Endothelial cell of umbilical vein (primary cell): ENCODE measurements at regions not wholly inside any gene's neighbourhood (a gene's known extent, or its start where the extent isn't known, plus 50 kb on each side); places are given as distances from the start of the nearest gene placed in this dataset.
"Not testable (repeated sequence)": the region's sequence is repeated elsewhere in the genome, so short reads cannot be mapped to it uniquely, and the experiment has no call there.

Experiments used
- BruUV-seq: library from RNA; stranded (reverse); fragments of 400-500 nt; replicated peaks from 2 replicates; lab custom pipeline; 2021; lab: Mats Ljungman, UMichigan
- CTCF ChIA-PET: fragments of 300-600, 350-600 bp; sonication (Branson Sonifier 250); formaldehyde crosslinking; loops from one replicate; lab custom pipeline; 2021; ENCODE audit warnings: antibody characterized with exemption, inconsistent platforms; lab: Charles Lee
- POLR2A ChIA-PET: fragments of 300-600, 350-600 bp; sonication (Branson Sonifier 250); formaldehyde crosslinking; loops from one replicate; lab custom pipeline; 2021; ENCODE audit warnings: antibody characterized with exemption, inconsistent platforms; lab: Charles Lee
- DNase-seq: peaks from one replicate; pipeline ENCODE4 v3.0.0-alpha.2; 2011; ENCODE audit warnings: low read depth, low spot score
- FAIRE-seq: peaks from 2 replicates; lab custom pipeline; 2011; peaks lifted over from hg19 to GRCh38; lab: Jason Lieb, UNC
- H2AFZ ChIP-seq: 2 replicates; pipeline ENCODE4 v1.6.0; 2012; ENCODE audit warnings: low read depth, low read length, control low read depth, inconsistent platforms
- H3K27ac ChIP-seq: 2 replicates; pipeline ENCODE4 v1.5.1; 2011; ENCODE audit warnings: low read depth, mild to moderate bottlenecking, control low read depth, low read length, moderate library complexity; ENCODE audit not compliant: insufficient read depth
- H3K27me3 ChIP-seq, 2 experiments: 2 replicates each; pipeline versions ENCODE4 v1.6.0 to v1.6.1; 2011; ENCODE audit warnings: low read length in 2 of 2, mixed read lengths in 1 of 2; ENCODE audit not compliant: control insufficient read depth in 2 of 2, insufficient read depth in 2 of 2
- H3K36me3 ChIP-seq, 2 experiments: 2 replicates in 1 of 2; 3 replicates in 1 of 2; pipeline ENCODE4 v1.5.1; 2011; ENCODE audit warnings: low read length in 2 of 2, mild to moderate bottlenecking in 1 of 2, moderate library complexity in 1 of 2; ENCODE audit not compliant: control insufficient read depth in 2 of 2, insufficient read depth in 2 of 2; ENCODE audit errors: extremely low read depth in 1 of 2
- H3K4me1 ChIP-seq: 3 replicates; pipeline ENCODE4 v1.5.1; 2011; ENCODE audit warnings: mild to moderate bottlenecking, low read length; ENCODE audit not compliant: control insufficient read depth, insufficient read depth; ENCODE audit errors: extremely low read depth
- H3K4me2 ChIP-seq: 2 replicates; pipeline ENCODE4 v1.6.1; 2011; ENCODE audit warnings: low read length, control low read depth, mixed read lengths; ENCODE audit not compliant: insufficient read depth
- H3K4me3 ChIP-seq, 3 experiments: fragments of 200-600 bp in 1 of 3; sonication (generic), shearing (Covaris generic) in 1 of 3; replicated peaks in 1 of 3; 2 replicates each; pipeline ENCODE4 v1.5.1; 2011 to 2016; ENCODE audit warnings: control low read depth in 3 of 3, low read length in 3 of 3, mild to moderate bottlenecking in 2 of 3, inconsistent platforms in 1 of 3, low read depth in 1 of 3, moderate library complexity in 1 of 3; ENCODE audit not compliant: insufficient read depth in 1 of 3
- H3K79me2 ChIP-seq: 2 replicates; pipeline ENCODE4 v1.6.0; 2012; ENCODE audit warnings: low read length, inconsistent platforms; ENCODE audit not compliant: control insufficient read depth, insufficient read depth
- H3K9ac ChIP-seq: replicated peaks from 2 replicates; pipeline ENCODE3; 2011; ENCODE audit warnings: low read length, control low read depth; ENCODE audit not compliant: insufficient read depth; ENCODE audit errors: extremely low read depth
- H3K9me1 ChIP-seq: replicated peaks from 3 replicates; pipeline ENCODE4 v1.6.0; 2011; ENCODE audit warnings: mild to moderate bottlenecking, low read length; ENCODE audit not compliant: control insufficient read depth, insufficient read depth; ENCODE audit errors: extremely low read depth
- H3K9me3 ChIP-seq: replicated peaks from 2 replicates; pipeline ENCODE4 v1.5.1; 2012; ENCODE audit warnings: low read length, inconsistent platforms; ENCODE audit not compliant: control insufficient read depth, insufficient read depth
- H4K20me1 ChIP-seq: replicated peaks from 2 replicates; pipeline ENCODE3; 2011; ENCODE audit warnings: mild to moderate bottlenecking, low read length; ENCODE audit not compliant: control insufficient read depth, insufficient read depth; ENCODE audit errors: extremely low read depth
- GATA2 ChIP-seq: IDR thresholded peaks from 2 replicates; pipeline ENCODE4 v1.7.0; 2011; ENCODE audit warnings: low read depth, mild to moderate bottlenecking, moderate library complexity, mixed read lengths, low read length; ENCODE audit not compliant: insufficient read length, insufficient read depth
- dilution Hi-C: fragments of 300-500 bp; cut with MboI; formaldehyde crosslinking; loops from one replicate; pipeline ENCODE4 v1.15.0; 2019; ENCODE audit warnings: low sequenced_read_pairs; ENCODE audit not compliant: extremely low pct_ligation_motif_present
- intact Hi-C: fragments of 100-400 bp; cut with micrococcal nuclease; formaldehyde crosslinking; loops from one replicate; pipeline ENCODE4 v1.10.0; 2022

- Histone ChIP-seq H3K4me3 (no peak overlapping the region), H3K9ac (no peak overlapping the region), H3K4me2 (no peak overlapping the region), H3K36me3 (no peaks in the 10 kb centered on the region), H3K9me1 (no peaks in the 10 kb centered on the region), H2AFZ (no peak overlapping the region), H3K27ac (no peak overlapping the region), H3K9me3 (no peaks in the 10 kb centered on the region), H3K79me2 (no peaks in the 10 kb centered on the region), H3K4me1 (peaks cover 17% of the 10 kb centered on the region), H3K27me3 (peaks cover 23 to 25% of the 10 kb centered on the region in 2 experiments), H4K20me1 (no peaks in the 10 kb centered on the region)
- intact Hi-C loops (no loop called here), dilution Hi-C loops (no loop called here)
- ChIA-PET POLR2A (no interaction called here), CTCF (no interaction called here)
- TF ChIP-seq GATA2: no peak
- no TSS peak for BruUV-seq
- FAIRE-seq (no peak), DNase-seq (no peak)
Measured at GRCh38 chr10:55627501-55628051, 733.5 kb downstream of the ZWINT start.

- H3K9me1 ChIP-seq, H3K4me3 ChIP-seq, FAIRE-seq, CTCF ChIA-PET, H3K36me3 ChIP-seq, H4K20me1 ChIP-seq, H3K27me3 ChIP-seq, BruUV-seq, POLR2A ChIA-PET, H3K79me2 ChIP-seq, H3K4me1 ChIP-seq, dilution Hi-C loops, intact Hi-C loops, H3K9me3 ChIP-seq, H2AFZ ChIP-seq, DNase-seq, H3K27ac ChIP-seq, H3K9ac ChIP-seq, H3K4me2 ChIP-seq: not testable (repeated sequence)
Measured at GRCh38 chr10:55601690-55602478, 759.2 kb downstream of the ZWINT start.
